ENCODE measurements at regions not wholly inside any gene's neighbourhood (a gene's known extent, or its start where the extent isn't known, plus 50 kb on each side); places are given as distances from the start of the nearest gene placed in this dataset.

GRCh38 chr17:77851921-77852320 lies 106.6 kb upstream of the TNRC6C start:
- TF ChIP-seq POLR2A (IDR thresholded peaks at IDR 0.05) = no peak
- TF ChIP-seq CTCF (IDR thresholded peaks at IDR 0.05) = no peak
